GM18868 (cell line): ENCODE measurements at regions not wholly inside any gene's neighbourhood (a gene's known extent, or its start where the extent isn't known, plus 50 kb on each side); places are given as distances from the start of the nearest gene placed in this dataset.

ENCODE experiments used
- ATAC-seq: cut with Tn5 transposase; IDR thresholded peaks from one replicate; pipeline ENCODE4 v1.9.1; 2021; ENCODE audit warnings: mild to moderate bottlenecking, moderate library complexity; ENCODE audit not compliant: unreplicated experiment

GRCh38 chr10:6888434-6888833 is 308.4 kb upstream of the PRKCQ start:
- ATAC-seq, result no peak

GRCh38 chr10:6885284-6885683 is 305.2 kb upstream of the PRKCQ start:
- no peak for ATAC-seq

- no peak for ATAC-seq
These were observed 301.9 kb upstream of the PRKCQ start for GRCh38 chr10:6881987-6882386.

GRCh38 chr10:6877722-6878392 is 297.8 kb upstream of the PRKCQ start:
- no peak for ATAC-seq

- no peak for ATAC-seq
These were observed 297.3 kb upstream of the PRKCQ start for GRCh38 chr10:6877336-6877721.

- ATAC-seq, result no peak
These were observed 295.3 kb upstream of the PRKCQ start for GRCh38 chr10:6875269-6875865.

GRCh38 chr10:6871128-6871527 is 291.1 kb upstream of the PRKCQ start:
- no peak for ATAC-seq

- ATAC-seq, result no peak
These were observed 288.1 kb upstream of the PRKCQ start for GRCh38 chr10:6868036-6868725.

GRCh38 chr10:6866757-6867156 is 286.7 kb upstream of the PRKCQ start:
- ATAC-seq, result no peak

- ATAC-seq, result no peak
These were observed 284.1 kb upstream of the PRKCQ start for GRCh38 chr10:6864142-6864541.

GRCh38 chr10:6863381-6863780 is 283.3 kb upstream of the PRKCQ start:
- ATAC-seq, result no peak

GRCh38 chr10:6850452-6850851 is 270.4 kb upstream of the PRKCQ start:
- ATAC-seq, result no peak

- no peak for ATAC-seq
These were observed 267.5 kb upstream of the PRKCQ start for GRCh38 chr10:6847561-6847960.

GRCh38 chr10:6843894-6844650 is 264.0 kb upstream of the PRKCQ start:
- ATAC-seq, result no peak

- no peak for ATAC-seq
These were observed 263.4 kb upstream of the PRKCQ start for GRCh38 chr10:6843481-6843881.

- no peak for ATAC-seq
These were observed 262.6 kb upstream of the PRKCQ start for GRCh38 chr10:6842722-6843121.

GRCh38 chr10:6841761-6842160 is 261.7 kb upstream of the PRKCQ start:
- no peak for ATAC-seq

GRCh38 chr10:6840766-6841165 is 260.7 kb upstream of the PRKCQ start:
- no peak for ATAC-seq

- no peak for ATAC-seq
These were observed 260.2 kb upstream of the PRKCQ start for GRCh38 chr10:6840201-6840691.

- peak; percentile 59 for ATAC-seq
These were observed 258.0 kb upstream of the PRKCQ start for GRCh38 chr10:6838118-6838517.

- ATAC-seq, result no peak
These were observed 253.5 kb upstream of the PRKCQ start for GRCh38 chr10:6833458-6834011.
